GM18868 (cell line): ENCODE measurements at regions not wholly inside any gene's neighbourhood (a gene's known extent, or its start where the extent isn't known, plus 50 kb on each side); places are given as distances from the start of the nearest gene placed in this dataset.
"Not testable (repeated sequence)": the region's sequence is repeated elsewhere in the genome, so short reads cannot be mapped to it uniquely, and the experiment has no call there.

Source experiments
- ATAC-seq: cut with Tn5 transposase; IDR thresholded peaks from one replicate; pipeline ENCODE4 v1.9.1; 2021; ENCODE audit warnings: mild to moderate bottlenecking, moderate library complexity; ENCODE audit not compliant: unreplicated experiment

DNA sequence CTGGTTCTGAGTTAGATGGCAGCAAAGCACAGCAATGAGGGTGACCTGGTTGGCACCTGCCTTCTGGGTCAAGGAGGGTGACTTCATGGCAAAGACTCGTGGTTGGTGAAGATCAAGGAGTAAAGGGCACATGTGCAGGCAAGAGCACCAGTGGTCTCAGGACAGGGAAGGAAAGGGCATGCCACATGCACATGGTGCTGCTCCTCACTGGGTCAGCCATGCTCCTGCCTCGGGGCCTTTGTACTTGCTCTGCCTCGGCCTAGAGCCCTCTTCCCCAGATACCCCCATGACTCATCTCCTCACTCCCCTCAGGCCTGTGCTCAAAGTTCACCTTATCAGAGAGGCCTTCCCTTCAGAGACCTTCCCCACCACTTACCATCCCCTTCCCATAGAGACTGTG is 106.7 kb upstream of the KDM7A start:
- no peak for ATAC-seq

DNA sequence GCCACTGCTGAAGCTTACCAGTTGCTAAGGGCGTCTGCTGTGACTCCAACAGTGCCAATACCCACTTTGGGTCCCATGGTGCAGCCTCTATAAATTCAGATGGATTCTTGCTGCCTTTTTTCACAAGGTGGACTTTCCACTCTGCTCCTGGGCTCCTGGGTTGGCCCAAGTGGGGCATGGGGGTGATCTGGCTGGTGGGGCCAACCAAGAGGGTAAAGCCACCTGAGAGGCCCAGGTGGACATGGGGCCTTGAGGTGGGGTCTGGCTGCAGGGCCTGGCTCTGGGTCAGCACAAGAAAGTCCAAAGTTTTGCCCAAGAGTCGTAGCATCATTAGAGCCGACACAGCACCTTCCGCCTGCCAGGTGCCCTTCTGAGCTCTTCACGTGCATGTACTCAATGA is 105.2 kb upstream of the KDM7A start:
- no peak for ATAC-seq

DNA sequence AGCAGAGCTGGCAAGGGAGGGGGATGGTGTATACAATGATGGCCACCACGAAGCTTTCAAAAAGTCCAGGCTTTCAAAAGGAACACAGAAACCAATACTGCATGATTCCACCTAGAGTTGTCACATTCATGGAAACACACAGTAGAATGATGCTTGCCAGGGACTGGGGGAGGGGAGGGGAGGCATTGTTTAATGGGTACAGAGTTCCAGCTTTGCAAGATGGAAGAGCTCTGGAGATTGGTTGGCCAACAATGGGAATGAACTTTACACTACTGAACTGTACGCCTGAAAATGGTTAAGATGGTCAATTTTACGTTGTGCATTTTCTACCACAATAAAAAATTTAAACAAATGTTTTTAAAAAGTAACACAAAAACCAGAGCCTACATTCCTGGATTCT is 104.5 kb upstream of the KDM7A start:
- no peak for ATAC-seq

DNA sequence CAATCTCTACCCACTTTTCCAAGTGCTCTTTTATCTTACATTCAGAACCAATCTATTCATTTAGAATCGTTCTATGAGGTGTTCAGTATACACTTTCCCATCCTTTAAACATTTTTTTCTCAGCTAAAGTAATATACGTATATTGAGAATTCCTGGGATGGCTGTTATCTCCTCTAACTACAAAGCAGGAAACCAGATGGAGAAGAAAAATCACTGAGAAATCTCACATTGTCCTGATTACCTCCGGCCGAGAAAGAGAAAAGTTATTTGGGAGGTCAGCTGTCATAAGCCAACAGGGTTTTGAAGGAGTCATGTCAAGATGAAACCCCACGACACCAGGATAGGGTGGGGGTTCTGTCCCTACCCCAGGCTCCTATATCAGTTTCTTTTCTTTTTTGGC is 99.2 kb upstream of the KDM7A start:
- ATAC-seq = no peak

DNA sequence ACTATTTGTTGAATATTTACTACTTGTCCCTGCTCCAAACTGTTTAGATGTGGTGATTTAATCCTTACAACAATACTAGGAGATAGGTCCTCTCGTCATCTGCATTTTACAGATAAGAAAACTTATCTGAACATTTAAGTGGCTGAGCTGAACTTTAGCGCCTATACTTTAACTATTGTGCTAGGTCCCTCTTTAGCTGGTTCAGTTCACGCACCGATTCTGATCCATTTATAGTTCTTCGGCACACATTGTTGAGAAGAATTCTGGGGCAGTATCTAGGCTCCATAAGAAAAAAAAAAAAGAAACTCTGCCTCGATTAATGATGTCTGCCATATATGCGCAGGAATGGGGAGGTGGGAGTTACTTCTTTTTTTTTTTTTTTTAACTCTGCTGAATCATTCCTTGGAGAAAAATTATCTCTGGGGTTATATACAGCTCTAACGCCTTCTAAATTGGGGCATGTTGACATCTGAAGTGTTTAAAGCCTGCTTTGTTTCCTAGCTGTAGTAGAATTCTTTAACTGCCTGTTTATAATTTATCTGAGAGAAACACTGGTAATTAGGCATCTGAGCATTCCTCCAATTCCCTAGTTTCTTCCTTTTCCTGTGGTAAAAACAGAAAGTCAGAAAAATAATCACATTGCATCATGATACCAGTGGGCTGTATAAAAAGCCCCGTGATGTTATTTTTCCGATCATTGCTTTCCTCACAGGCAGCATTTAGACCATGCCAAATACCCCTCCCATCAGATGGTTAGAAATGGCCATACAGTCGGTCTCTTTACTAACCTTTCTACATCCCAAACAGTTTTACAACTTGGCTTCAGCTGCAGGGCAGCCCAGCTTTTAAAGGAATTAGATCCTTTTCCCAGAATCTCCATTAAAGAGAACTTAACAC is 98.5 kb upstream of the KDM7A start:
- ATAC-seq = no peak

DNA sequence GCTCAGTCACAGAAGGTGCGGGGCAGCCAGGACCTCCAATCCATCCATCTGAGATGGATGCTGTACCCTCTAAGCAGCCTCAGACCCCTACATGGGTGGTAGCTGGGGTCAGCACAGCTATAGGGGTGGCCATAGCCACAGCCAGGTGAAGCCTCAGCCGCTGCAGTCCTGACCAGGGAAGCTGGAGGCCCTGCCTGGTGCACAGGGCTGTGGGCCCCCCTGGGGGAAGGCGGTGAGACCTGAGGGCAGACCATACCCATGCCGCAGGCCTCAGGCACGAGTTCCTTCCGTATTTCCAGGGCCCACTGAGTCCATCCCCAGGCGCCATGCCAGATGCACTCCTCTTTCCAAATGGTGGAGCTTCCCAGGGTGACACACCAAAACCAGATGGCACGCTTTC is 96.6 kb upstream of the KDM7A start:
- ATAC-seq = no peak

DNA sequence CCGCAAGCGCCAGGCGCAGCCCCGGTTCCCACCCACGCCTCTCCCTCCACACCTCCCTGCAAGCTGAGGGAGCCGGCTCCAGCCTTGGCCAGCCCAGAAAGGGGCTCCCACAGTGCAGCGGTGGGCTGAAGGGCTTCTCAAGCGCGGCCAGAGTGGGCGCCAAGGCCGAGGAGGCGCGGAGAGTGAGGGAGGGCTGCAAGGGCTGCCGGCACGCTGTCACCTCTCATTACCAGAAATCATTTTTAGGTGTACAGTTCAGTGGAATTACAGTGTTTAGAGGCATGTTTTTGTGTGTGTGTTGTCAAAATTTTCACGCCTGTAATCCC is 94.8 kb upstream of the KDM7A start:
- ATAC-seq = not testable (repeated sequence)

DNA sequence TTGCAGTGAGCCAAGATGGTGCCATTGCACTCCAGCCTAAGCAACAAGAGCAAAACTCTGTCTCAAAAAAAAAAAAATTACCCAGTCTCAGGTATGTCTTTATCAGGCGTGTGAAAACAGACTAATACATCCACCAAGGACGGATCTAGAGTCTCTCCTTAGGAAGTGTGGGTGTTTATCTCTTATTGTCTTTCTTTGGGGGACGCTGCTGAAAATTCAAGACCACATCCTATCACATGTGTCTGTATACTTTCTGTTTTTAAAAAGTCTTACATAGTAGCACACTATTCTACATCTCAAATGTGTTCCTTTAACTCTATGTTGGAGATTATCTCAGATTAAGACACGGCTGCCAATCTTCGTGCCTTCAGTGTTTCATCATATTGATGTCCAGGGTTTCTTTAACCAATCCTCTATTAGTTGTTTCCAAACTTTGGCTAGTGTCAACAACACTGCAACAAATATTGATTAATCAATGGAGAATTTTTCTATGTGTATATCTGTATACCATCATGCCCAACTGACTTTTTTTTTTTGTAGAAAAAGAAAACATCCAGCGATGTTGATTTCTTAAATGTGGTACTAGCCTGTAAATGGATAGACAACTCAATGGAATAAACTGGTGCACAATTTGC is 92.3 kb upstream of the KDM7A start:
- no peak for ATAC-seq

DNA sequence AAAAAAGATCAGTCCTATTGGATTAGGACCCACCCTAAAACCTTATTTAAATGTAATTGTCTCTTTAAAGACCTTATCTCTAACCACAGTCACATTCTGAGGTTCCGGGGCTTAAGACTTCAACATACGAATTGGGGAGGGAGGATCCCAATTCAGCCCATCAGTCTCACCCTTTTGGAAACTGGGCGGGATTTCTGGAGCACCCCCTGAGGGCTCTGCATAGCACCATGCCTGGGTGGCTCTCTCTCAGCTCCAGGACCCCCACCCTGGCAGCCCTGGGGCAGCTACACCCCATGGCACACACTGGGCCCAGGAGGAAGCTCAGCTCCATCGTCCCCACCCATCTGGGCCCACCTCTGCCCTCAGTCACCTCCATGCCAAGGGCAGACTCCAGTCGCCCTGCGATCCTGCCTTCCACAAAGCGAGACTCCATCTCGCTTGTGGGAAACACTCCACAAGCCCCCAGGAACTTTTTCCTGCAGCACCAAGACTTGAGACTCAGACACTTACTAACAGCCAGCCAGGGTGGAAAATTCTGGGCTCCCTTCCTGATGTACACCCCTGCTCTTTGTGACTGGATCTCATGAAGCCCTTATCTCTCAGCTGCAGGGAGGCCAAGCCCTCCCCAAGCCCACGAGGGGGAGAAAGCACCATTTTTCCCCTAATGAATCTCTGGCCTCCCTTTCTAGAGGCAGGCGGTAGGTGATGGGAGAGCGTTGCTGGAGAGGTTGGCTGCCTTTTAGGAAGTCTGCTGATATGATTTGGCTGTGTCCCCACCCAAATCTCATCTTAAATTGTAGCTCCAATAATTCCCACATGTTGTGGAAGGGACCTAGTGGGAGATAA is 90.8 kb upstream of the KDM7A start:
- ATAC-seq = no peak

DNA sequence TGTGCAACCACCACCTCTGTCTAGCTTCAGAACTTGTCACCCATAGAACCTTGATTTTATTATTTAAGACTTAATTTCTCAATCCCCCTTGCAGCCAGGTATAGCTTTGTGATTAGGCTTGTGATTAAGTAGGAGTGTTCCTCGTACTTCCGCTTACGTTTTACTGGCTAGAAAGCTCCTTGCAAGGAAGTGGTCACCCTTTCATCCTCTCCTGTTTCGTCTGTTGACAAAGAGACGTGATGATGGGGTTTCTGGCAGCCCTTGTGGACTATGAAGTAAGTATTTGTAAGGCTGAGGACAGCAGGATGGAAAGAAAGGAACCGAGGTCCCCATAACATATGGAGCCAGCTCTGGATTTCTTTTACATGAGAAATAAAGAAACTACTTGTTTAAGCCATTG is 86.5 kb upstream of the KDM7A start:
- no peak for ATAC-seq

DNA sequence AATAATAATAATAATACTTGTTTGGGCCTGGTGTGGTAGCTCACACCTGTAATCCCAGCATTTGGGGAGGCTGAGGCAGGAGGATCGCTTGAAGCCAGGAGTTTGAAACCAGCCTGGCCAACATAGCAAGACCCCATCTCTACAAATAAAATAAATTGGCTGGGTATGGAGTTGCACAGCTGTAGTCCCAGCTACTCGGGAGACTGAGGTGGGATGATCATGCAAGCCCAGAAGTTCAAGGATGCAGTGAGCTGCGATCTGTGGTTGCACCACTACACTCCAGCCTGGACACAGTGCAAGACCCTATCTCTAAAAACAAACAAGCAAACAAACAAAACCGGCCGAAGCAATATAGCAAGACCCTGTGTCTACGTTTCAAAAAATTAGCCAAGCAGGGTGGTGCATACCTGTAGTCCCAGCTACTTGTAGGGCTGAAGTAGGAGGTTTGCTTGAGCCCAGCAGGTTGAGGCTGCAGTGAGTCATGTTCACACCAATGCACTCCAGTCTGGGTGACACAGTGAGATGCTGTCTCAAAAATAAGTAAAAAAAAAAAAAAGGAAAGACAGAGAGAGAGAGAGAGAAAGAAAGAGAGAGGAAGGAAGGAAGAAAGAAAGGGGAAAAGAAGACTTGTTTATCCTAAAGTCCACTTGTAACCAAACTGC is 85.6 kb upstream of the KDM7A start:
- ATAC-seq = no peak

DNA sequence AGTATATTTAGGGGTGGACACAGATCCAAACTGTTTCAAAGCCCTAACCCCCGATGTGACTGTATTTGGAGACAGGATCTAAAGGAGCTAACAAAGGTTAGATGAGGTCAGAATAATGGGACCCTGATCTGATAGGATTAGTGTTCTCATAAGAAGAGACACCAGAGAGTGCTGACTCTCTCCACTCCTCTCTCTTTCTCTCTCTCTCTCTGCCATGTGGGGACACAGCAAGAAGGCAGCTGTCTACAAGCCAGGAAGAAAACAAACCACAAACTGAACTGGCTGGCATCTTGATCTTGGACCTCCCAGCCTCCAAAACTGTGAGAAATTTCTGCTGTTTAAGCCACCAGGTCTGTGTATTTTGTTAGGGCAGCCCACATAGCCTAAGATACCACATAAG is 84.7 kb upstream of the KDM7A start:
- ATAC-seq = no peak

DNA sequence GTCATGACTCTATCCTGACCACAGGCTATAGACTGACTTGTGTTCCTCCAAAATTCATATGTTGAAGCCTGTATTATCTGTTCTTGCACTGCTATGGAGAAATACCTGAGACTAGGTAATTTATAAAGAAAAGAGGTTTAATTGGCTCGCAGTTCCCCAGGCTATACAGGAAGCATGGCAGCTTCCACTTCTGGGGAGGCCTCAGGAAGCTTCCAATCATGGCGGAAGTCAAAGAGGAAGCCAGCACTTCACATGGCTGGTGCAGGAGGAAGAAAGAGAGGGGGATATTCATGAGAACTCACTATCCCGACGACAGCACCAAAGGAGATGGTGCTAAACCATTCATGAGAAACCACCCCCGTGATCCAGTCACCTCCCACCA is 84.3 kb upstream of the KDM7A start:
- no peak for ATAC-seq

DNA sequence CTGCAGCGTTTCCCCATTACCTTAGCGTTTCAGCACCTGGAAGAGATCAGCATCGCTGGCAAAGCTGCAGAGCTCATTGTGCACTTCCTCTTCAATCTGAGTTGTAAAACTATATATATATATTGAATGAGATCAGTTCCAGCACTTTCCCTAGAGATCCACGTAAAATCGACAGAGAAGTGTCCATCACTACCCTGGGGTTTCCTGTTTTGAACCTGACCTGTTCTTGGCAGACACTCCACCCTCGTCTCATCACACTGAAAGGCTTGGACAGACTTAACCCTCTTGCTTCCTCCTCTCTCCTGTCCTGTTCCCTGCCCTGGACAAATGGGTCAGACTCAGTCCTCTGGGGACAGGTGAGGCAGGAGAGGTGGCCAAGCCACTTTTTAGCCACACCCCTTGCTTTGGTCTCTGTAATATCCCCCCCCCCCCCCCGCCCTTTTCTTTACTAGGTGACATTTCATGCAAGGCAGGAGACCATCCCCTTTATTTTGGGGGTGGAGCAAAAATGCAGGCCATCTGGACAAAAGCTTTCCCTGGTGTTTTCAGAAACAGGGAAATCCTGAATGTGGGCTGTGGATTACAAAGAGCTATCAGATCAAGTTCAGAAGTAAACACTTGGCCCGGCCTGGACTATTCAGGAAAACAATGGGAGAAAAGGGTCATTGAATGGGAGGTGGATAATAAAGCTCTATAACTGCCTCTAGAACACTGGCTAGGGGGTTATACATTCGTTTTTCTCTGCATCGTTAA is 83.7 kb upstream of the KDM7A start:
- no peak for ATAC-seq

DNA sequence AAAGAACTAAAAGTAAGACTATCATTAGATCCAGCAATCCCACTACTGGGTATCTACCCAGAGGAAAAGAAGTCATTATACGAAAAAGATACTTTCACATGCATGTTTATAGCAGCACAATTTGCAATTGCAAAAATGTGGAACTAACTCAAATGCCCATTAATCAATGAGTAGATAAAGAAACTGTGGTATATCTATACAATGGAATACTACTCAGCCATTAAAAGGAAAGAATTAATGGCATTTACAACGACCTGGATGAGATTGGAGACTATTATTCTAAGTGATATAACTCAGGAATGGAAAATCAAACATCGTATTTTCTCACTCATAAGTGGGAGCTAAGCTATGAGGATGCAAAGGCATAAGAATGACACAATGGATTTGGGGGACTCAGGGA is 80.5 kb upstream of the KDM7A start:
- ATAC-seq = not testable (repeated sequence)

DNA sequence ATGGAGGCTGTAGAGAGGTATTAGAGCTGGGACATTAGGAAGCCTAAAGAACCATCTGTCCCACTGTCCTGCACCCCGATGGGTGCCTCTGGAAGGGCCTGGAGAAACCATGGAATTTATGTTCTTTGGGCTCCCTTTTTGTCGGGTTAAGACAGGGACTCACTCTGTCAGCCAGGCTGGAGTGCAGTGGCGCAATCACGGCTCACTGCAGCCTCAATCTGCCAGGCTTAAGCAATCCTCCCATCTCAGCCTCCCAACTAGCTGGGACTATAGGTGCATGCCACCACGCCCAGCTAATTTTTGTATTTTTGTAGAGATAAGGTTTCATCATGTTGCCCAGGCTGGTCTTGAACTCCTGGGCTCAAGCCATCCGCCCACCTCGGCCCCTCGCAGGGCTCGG is 78.2 kb upstream of the KDM7A start:
- not testable (repeated sequence) for ATAC-seq

DNA sequence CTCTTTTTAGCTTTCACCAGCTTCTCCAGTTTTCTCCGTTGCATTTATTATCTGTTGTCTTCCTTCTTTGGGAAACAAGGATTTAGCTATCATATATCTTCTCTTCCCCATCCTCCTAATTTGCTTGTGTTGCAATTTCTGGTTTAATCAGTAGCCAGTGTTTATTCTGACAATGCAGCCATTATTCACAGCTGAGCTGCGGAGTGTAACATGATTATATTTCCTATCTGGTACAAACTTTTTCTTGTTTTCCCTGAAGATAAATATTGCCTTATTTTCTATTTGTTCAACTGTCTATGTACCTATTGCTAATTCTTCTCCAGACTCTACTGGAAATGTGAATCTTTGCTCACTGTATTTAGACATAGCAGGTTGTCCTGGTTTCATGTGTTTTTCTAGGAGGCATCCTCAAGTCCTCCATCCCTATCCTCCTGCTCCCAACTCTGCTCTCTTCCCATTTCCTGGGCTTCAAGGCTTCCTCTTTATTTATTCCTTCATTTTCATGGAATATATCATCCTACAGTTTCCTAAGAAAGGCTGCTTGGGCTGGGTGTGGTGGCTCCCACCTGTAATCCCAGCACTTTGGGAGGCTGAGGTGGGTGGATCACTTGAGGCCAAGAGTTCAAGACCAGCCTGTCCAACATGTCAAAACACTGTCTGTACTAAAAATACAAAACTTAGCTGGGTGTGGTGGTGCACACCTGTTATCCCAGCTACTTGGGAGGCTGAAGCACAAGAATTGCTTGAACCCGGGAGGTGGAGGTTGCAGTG is 72.4 kb upstream of the KDM7A start:
- no peak for ATAC-seq

DNA sequence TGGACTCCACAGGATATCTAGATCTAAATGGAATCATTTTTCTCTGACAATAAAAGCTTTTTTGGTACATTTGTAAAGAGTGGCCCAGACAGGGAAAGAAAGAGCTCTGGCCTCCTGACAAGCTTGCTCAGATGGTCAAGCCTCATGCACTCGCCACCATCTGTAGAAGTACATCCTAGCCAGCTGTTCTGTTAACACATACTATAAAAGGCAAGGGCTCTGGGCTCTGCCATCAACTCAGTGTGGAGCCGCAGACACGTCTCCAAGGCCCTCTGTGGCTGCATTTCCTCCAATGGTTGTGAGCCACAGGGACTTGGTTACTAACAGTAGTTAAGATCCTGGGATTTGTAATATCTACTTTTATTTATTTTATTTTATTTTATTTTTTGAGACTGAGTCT is 70.8 kb upstream of the KDM7A start:
- ATAC-seq = no peak

DNA sequence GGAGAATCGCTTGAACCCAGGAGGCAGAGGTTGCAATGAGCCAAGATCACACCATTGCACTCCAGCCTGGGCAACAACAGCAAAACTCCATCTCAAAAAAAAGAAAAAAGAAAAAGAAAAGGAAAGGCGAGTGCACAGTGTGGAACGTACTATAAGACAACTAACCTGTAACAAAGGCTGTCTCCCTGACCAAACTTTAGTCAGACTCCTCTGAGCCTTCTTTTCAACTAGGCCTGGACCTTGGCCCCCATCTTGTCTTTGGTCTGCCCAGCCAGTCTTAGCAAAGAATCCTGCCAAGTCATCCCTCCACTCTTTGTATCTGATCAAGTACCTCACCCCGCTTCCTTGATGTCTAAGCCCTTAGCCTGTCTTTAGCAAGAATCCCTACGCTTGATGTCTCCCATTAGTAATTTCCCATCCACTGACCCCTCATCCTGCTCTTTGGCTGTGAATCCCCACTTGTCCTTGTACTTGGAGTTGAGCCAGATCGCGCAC is 68.9 kb upstream of the KDM7A start:
- ATAC-seq = no peak
